ENCODE measurements at regions not wholly inside any gene's neighbourhood (a gene's known extent, or its start where the extent isn't known, plus 50 kb on each side); places are given as distances from the start of the nearest gene placed in this dataset.

- no peak for DNase-seq
- WGBS, 3 donors: 66 to 67% (median 66%) methylated on average over 11 of the region's 11 CpGs
- Histone ChIP-seq H3K27me3 (no peaks in the 10 kb centered on the region), H3K4me3 (no peak overlapping the region), H3K4me1 (ENCODE audit: insufficient read depth) (no peaks in the 10 kb centered on the region), H3K27ac (no peak overlapping the region), H3K36me3 (no peaks in the 10 kb centered on the region), H3K9me3 (no peaks in the 10 kb centered on the region)
- no peak for TF ChIP-seq EP300 (IDR thresholded peaks at IDR 0.05)
- no peak for TF ChIP-seq CTCF (IDR thresholded peaks at IDR 0.05)
- no peak for TF ChIP-seq POLR2A (IDR thresholded peaks at IDR 0.05)
- intact Hi-C loops (cut with DNase I): no loop called here
Observed at GRCh38 chr7:33789871-33790630, 115.3 kb upstream of the BMPER start.

- Histone ChIP-seq H3K4me1 (ENCODE audit: insufficient read depth) (no peaks in the 10 kb centered on the region), H3K27ac (no peak overlapping the region), H3K27me3 (no peaks in the 10 kb centered on the region), H3K9me3 (no peaks in the 10 kb centered on the region), H3K4me3 (no peak overlapping the region), H3K36me3 (no peaks in the 10 kb centered on the region)
- DNase-seq: no peak
- no peak for TF ChIP-seq CTCF (IDR thresholded peaks at IDR 0.05)
- no peak for TF ChIP-seq POLR2A (IDR thresholded peaks at IDR 0.05)
- no peak for TF ChIP-seq EP300 (IDR thresholded peaks at IDR 0.05)
- whole genome bisulfite sequencing, 3 donors: 56 to 88% (median 66%) methylated on average over 5 of the region's 5 CpGs
- intact Hi-C loops (cut with DNase I): no loop called here
Observed at GRCh38 chr7:33790746-33791145, 114.6 kb upstream of the BMPER start.

- intact Hi-C loops (cut with DNase I): no loop called here
- H3K9me3 ChIP-seq: no peaks in the 10 kb centered on the region
- H3K27ac ChIP-seq: no peak overlapping the region
- no peak overlapping the region for H3K4me3 ChIP-seq
- no peaks in the 10 kb centered on the region for H3K36me3 ChIP-seq
- DNase-seq: no peak
- no peaks in the 10 kb centered on the region for H3K27me3 ChIP-seq
- WGBS, 3 donors: 96 to 98% (median 97%) methylated on average over 2 of the region's 2 CpGs
- no peak for TF ChIP-seq EP300 (IDR thresholded peaks at IDR 0.05)
- H3K4me1 ChIP-seq (ENCODE audit: insufficient read depth): no peaks in the 10 kb centered on the region
Observed at GRCh38 chr7:33792041-33792440, 113.3 kb upstream of the BMPER start.

- Histone ChIP-seq H3K9me3 (no peaks in the 10 kb centered on the region), H3K4me3 (no peak overlapping the region), H3K4me1 (ENCODE audit: insufficient read depth) (no peaks in the 10 kb centered on the region), H3K36me3 (no peaks in the 10 kb centered on the region), H3K27me3 (no peaks in the 10 kb centered on the region), H3K27ac (no peak overlapping the region)
- DNase-seq: no peak
- intact Hi-C loops (cut with DNase I): no loop called here
- TF ChIP-seq POLR2A (IDR thresholded peaks at IDR 0.05) (no peak), EP300 (IDR thresholded peaks at IDR 0.05) (no peak), CTCF (IDR thresholded peaks at IDR 0.05) (no peak)
- WGBS, 3 donors: 94 to 99% (median 97%) methylated on average over 4 of the region's 4 CpGs
Observed at GRCh38 chr7:33792547-33793105, 112.7 kb upstream of the BMPER start.

- WGBS, 3 donors: 92 to 97% (median 92%) methylated on average over 2 of the region's 2 CpGs
- TF ChIP-seq CTCF (IDR thresholded peaks at IDR 0.05): no peak
- no peak for TF ChIP-seq EP300 (IDR thresholded peaks at IDR 0.05)
- TF ChIP-seq POLR2A (IDR thresholded peaks at IDR 0.05): no peak
- intact Hi-C loops (cut with DNase I): no loop called here
- no peaks in the 10 kb centered on the region for H3K36me3 ChIP-seq
- H3K27me3 ChIP-seq: no peaks in the 10 kb centered on the region
- no peaks in the 10 kb centered on the region for H3K4me1 ChIP-seq (ENCODE audit: insufficient read depth)
- no peak overlapping the region for H3K27ac ChIP-seq
- no peak overlapping the region for H3K4me3 ChIP-seq
- DNase-seq: no peak
- H3K9me3 ChIP-seq: no peaks in the 10 kb centered on the region
Observed at GRCh38 chr7:33793616-33794015, 111.7 kb upstream of the BMPER start.
